ENCODE measurements at regions not wholly inside any gene's neighbourhood (a gene's known extent, or its start where the extent isn't known, plus 50 kb on each side); places are given as distances from the start of the nearest gene placed in this dataset.
A peak's percentile ranks its signal among the peaks of the same experiment; 100 is the strongest.

GRCh38 chr1:30400507-30400906 is 322.9 kb downstream of the MATN1 start:
- no peak for DNase-seq

GRCh38 chr1:30399026-30399425 is 324.4 kb downstream of the MATN1 start:
- no peak for DNase-seq

GRCh38 chr1:30397576-30397975 is 325.8 kb downstream of the MATN1 start:
- DNase-seq = no peak

GRCh38 chr1:30395631-30396030 is 327.8 kb downstream of the MATN1 start:
- no peak for DNase-seq

- DNase-seq = no peak
Observed at GRCh38 chr1:30388386-30388785, 335.0 kb downstream of the MATN1 start.

- no peak for DNase-seq
Observed at GRCh38 chr1:30386156-30386926, 337.0 kb downstream of the MATN1 start.

- DNase-seq = no peak
Observed at GRCh38 chr1:30385246-30385995, 338.0 kb downstream of the MATN1 start.

- no peak for DNase-seq
Observed at GRCh38 chr1:30384286-30385245, 338.8 kb downstream of the MATN1 start.

- no peak for DNase-seq
Observed at GRCh38 chr1:30383221-30383711, 340.1 kb downstream of the MATN1 start.

GRCh38 chr1:30382496-30382895 is 340.9 kb downstream of the MATN1 start:
- DNase-seq = no peak

- no peak for DNase-seq
Observed at GRCh38 chr1:30381671-30382365, 341.6 kb downstream of the MATN1 start.

- no peak for DNase-seq
Observed at GRCh38 chr1:30381266-30381665, 342.1 kb downstream of the MATN1 start.

GRCh38 chr1:30380625-30380984 is 342.8 kb downstream of the MATN1 start:
- no peak for DNase-seq

GRCh38 chr1:30379684-30380624 is 343.4 kb downstream of the MATN1 start:
- DNase-seq = peak; percentile 28

GRCh38 chr1:30378991-30379581 is 344.3 kb downstream of the MATN1 start:
- DNase-seq = no peak

GRCh38 chr1:30378003-30378596 is 345.3 kb downstream of the MATN1 start:
- no peak for DNase-seq

- DNase-seq = no peak
Observed at GRCh38 chr1:30377230-30378002, 346.0 kb downstream of the MATN1 start.

GRCh38 chr1:30376054-30376697 is 347.2 kb downstream of the MATN1 start:
- no peak for DNase-seq

GRCh38 chr1:30375156-30375555 is 348.2 kb downstream of the MATN1 start:
- DNase-seq = no peak

All from activated T-cell treated with anti-CD3 and anti-CD28 coated beads, Interleukin-2, amount 50 U/mL, for 1 hour (primary cell).